NCI-H2107 treated with DMSO at 0.1 percent for 48 hours (cell line): ENCODE measurements at regions not wholly inside any gene's neighbourhood (a gene's known extent, or its start where the extent isn't known, plus 50 kb on each side); places are given as distances from the start of the nearest gene placed in this dataset.

Experiments
- DNase-seq: peaks from one replicate; lab custom pipeline; 2025; ENCODE audit not compliant: unreplicated experiment; lab: John Stamatoyannopoulos, UW

DNA sequence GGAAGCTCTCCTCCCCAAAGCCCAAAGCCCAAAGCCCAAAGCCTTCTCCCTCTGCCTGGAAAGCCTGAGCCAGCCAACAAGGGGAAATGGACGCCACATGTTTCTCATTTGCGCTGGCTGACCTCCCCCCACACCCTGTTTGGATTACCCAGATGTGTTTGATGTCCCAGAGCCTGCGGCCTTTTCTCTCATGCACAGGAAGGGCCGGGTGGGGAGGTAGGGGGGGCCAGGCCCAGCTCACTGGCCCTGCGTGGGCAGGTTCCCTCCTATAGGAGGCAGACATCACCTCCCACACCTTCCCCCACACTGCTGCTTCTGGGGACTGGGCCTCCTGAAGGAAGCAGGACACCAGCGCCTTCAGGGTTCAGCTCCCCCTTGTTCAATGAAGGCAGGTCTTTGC, 116.3 kb downstream of the NAV1 start:
- no peak for DNase-seq

DNA sequence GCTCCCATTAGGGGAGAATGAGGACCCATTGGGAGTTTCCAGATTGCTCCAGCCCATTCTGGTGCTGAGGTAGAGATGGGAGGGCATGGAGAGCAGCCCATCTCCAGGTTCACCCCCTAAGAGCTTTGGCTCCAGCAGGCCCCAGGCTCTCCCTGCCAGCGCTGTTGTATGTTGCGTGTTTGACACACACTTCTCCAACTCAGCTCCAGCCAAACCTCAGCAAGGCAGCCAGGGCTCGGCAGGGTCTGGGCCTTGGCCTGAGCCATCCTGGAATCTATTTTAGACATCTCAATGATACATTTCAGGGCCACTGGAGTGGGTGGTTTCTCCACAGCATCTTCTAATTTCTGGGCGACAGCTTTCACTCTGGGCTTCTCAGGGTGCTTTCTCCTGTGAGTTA, 117.0 kb downstream of the NAV1 start:
- no peak for DNase-seq

DNA sequence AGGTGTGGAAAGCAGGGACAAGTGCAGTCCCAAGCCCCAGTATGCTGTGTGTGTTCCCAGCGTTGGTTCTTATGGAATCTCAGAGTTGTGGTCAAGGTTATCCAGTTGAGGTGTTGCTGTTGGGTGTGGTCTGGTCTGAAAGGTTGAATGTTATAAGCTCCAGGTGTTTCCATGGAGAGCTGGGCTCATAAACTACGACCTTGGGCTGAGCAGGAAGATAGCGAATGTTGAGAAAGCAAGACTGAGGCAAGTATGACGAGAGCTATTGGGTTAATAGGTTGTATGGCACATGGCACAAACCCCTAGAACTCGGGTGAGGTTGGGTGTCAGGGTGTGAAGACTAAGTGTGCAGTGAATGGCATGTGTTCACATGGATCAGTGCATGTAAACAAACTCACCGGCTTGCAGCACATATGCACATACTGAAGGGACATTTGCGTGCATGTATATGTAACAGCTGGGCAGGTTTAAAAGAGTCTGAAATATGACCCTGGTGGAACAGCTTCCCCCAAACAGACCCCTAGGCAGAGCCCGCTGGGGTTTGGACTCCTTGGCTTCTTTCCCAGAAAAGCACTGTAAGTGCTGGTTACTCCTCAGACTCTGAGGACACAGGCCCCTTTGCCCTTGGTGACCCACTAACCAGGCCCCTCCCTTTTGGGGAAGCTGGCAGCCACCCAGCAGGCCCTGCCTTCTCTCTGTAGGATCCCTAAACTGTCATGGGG, 117.5 kb downstream of the NAV1 start:
- peak; percentile 72 for DNase-seq

DNA sequence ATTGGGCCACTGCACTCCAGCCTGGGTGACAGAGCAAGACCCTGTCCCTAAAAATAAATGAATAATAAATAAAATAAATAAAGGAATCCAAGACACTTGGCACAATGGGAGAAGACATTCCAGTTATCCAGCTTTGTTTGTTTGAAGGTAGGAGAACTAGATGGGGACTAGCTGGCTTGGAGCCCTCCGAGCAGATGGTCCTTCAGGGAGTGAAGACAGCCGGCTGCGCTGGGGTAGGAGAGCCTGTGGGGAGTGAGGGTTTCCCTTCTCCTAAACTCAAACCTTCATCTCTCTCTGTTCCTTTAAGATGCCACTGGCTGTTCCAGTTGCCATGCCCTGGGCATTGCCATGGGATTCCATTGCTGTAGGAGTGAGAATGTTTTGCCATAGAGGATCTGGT, 120.6 kb downstream of the NAV1 start:
- no peak for DNase-seq

DNA sequence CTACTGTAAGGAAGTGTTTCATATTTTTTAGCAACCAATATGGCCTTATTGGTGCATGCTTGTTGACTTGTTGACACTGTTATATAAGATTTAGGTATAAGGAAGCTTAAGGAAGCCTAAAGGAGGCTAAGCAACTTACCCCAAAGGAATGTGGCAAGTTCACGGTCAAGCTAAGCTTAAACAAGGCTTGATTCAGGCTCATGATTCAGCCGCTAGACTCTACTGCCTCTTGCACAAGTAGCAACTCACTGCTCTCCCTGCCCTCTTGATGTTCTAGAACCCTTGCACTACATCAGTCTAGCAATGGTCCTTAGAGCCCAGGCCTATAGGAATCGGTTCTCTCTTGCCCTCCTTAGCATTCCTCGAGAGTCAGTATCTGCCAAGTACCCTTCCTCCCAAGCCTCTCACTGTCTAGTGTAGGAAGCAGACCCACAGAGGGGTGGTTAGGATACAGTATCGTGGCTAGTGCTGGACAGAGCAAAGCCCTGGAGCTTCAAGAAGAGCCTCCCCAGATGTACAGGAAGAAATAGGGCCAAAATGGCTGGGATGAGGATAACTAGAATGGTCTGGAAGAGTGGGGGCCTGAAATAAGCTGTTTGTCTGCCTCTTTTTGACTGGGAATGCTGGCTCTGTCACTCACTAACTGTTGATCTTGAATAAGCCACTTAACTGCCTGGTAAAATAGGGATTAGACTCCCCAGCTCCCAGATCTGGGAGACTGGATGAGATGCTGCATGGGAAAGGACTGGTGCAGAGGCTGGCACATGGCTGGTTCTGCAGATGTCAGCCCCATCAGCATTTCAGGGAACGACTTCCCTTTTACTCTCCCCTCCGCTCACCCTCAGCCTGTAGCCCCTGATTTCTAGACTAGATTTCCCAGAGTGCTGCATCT, 122.2 kb downstream of the NAV1 start:
- DNase-seq, result no peak

DNA sequence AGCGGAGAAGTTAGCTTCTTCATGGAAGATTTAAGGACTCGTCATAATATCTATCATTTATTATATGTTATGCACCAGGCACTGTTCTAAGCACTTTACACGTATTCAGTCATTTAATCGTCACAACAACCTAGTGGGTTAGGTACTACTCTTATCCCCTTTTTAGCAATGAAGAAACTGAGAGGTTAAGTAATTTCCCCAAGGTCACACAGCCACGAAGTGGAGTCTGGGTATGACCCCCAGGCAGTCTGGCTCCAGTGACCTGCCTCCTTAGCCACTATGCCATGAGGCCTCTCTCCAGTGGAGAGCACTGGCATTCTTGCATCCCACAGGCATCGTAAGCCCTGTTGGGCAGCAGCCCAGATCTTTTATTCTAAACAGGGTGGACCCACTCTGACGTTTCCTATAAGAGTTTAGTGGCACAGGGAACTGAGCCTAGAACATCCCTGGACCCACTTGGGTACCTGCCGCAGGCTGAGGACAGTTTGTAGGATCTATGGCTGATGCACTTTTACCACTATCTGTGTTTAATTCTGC, 123.0 kb downstream of the NAV1 start:
- DNase-seq, result no peak

DNA sequence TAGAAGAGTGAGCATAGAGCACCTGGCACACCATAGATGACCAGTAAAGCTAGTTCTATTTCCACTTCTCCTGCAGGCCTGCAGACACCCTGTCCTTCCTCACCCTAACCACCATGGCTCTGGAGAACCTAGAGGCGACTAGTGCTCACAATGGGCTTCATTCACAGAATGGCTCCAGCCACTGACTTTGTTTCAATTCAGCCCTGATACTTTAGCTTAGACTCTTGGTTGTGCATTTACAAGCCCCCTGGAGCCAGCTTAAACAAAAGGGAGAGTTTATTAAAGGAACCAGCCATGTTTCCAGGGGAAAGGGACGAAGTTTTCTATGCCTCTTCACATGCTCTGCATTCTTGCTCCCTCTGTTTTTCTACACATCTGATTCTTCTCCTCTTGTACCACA, 123.7 kb downstream of the NAV1 start:
- no peak for DNase-seq

DNA sequence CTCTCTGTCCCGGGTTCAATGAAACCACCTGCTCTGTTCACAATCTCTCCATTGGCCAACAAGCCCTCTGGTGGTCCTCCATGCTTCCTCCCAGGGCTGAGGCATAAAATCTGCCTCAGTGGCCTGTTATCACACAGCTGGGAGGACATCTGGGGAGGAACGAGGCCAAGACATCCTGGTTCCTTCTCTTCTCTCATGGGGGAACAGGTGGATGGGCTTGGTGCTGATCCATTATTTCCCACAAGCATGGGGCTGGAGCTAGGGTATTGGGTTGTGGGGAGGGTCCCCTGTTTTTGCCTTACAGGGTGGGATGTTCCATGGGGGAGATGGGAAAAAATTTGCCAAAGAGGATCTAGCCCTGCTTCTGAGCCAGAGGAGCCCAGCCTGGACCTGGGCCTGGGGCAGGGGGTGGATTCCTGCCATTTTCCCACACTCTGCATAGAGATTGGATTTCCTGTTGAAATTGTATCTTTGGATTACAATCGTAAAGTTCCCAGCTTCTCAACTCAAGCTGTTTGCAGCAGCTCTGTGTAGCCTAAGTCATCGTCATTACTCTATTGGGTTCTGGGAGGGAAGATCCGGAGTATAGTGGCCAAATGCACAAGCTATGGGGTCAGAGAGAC, 124.7 kb downstream of the NAV1 start:
- no peak for DNase-seq

DNA sequence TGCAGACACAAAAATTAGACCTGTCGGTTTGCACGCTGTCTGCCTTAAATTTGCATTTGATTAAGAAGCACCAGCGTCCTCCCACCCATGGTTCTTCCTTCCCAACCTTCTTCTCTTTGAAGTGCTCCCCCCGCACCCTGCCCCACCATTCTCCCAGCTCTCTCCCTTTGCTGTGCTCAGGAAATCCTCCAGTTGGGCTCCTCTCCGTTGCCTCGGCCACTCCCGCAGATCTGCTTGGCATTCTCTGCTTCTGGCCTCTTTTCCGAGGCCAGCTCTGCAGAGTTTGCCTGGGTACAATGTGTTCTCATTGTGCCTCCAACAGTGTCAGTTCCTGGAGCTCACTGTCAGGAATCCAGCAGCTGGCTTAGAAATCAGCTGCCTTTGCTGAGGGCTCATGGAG, 126.1 kb downstream of the NAV1 start:
- no peak for DNase-seq

DNA sequence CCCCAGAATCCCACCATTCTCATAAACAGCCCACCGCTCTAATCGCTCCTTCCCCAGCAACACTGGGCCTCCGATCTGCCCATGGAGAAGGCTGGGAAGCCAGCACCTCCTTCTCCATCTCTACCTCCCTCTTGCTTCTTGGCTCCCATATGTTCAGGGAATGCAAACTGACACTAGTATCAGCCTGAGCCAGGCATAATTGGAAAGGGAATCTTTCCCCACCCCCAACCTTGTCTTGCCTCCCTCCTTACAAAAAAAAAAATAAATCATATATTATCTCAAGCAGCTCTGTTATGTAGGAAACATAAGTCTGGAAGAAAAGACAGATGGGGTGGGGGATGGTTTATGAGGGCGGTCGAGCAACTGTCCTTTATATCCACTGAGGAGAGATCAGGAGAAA, 127.2 kb downstream of the NAV1 start:
- no peak for DNase-seq

DNA sequence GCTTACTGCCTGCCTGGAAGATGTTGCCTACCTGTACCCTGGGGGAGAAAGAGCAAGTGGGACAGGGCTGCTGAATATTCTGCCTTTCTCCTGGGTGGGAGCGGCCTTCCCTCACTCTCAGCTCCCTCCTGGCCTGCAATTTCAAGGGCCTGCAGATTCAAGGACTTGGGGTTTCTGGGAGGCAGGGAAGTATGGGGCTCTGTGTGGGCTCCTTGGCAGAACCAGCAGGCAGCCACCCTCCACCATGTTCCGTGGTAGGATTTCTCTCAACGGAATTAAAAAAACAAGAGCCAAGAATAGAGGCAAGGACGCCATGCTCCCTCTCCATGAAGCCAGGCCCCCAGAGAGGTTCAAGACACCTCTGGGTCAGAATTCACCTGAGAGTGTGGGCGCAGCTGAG, 127.7 kb downstream of the NAV1 start:
- DNase-seq, result no peak

DNA sequence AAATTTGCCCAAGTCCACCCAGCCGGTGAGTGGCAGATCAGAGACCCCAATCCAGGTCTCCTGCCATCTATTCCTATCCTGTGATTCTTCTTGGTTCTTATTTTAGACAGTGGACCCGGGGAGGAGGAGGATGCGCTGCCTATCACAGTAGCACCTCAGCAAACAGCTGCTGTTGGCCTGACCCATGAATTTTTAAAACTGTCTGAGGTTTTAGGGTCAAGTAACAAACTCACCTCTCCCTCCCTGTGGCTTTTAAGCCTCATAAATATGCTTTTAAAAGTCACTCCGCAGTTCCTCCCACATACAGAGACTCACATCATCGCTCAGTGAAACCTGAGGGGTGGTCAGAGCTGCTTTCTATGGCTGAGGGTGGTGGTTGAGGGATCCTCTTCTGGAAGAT, 128.6 kb downstream of the NAV1 start:
- no peak for DNase-seq

DNA sequence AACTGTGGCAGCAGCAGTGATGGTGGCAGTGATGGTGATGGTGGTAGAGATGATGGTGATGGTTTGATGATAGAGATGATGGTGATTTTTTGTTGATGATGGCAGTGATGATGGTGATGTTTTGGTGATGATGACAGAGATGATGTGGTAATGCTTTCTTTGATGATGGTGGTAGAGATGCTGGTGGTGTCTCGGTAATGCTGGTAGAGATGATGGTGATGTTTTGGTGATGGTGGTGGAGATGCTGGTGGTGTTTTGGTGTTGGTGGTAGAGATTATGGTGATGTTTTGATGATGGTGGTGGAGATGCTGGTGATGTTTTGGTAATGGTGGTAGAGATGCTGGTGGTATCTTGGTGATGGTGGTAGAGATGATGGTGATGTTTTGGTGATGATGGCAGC, 131.6 kb downstream of the NAV1 start:
- DNase-seq, result no peak

DNA sequence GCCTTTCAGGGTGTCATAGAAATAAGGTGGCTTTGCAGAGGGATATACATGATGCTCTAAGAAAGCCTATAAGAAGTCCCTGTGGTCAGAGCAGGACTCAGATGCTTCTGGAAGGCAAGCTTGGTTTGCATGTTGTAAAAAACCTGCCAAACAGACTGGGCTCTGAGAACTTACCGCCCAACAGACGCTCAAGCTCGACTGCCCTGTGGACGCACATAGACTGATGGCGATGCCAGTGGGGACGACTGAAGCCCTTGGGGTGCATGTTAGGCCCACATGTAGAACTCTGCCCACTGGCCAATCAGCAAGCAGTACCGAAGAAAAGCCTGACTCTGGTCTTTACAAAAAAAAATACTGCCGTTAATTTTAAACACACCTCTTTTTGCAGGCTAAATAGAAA, 133.8 kb downstream of the NAV1 start:
- DNase-seq, result no peak

DNA sequence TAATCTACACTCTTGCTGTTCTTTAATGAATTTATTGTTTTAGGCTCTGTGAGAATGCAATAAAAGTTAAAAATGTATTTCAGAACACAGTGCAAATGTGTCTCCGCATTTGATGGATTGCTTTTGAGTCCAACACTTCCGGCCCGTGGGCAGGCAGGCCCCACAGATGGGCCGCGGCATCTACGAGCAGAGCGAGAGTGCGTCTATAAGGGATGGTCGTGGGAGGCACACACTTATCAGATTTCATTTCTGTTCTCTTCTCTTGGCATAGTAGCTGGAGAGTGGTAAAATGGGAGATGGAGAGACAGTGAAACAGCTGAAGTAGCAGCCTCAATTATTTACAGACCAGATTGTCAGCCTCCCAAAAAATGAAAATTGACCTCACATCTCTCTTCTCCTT, 134.2 kb downstream of the NAV1 start:
- no peak for DNase-seq

DNA sequence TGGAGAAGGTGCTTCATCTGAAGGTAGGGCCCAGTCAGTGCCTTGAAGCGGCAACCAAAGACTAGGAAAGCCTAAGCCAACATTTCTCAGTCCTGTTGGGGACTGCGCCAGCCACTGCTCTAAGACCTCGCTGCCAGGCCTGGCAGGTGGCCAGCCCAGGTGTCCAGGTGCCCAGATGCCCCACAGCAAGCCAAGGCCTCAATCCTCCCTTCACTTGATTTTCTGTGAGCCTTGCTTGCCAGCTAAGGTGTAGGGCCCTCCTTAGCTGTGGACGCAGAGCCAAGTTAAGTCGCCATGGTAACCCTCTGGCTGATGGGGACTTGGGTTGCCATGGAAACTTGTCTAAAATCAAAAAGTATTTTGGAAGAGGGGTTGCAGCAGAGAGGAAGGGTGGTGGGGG, 135.0 kb downstream of the NAV1 start:
- no peak for DNase-seq

DNA sequence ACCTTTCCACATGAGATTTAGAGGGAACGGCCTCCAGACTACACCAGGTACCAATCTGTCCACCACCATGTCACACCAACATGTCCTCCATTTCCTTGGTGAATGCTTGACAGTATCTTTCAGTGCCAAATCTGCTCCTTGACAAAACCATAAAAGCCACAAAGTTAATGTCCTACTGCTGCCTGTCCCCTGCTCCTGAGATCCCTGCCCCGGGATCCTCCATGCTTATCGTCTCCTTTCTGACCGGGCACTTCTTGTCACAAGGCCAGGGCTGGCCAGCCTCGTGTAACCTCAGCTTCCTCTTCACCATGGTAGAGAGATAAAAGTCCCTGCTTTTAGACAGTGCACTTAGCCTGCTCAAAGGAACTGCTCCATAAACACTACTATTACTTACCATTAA, 136.2 kb downstream of the NAV1 start:
- no peak for DNase-seq

DNA sequence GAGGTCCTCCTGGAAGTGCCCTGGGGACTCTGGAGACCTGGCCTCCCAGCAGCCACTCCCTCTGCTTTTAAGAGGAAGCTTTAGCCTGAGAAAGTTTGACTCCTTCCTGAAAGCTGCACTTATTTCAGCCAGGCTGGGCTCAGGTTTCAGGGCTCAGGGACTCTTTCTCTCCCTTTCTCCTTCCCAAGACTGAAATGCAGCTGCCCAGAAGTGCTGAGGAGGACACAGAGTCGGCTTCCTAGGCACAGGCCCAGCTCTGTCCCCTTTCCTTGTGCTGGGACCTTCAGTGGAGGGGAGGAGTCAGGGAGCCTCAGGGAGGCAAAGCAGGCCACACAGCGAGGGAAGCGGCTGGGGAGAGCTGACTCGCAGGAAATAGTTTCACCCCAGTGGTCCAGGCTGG, 137.3 kb downstream of the NAV1 start:
- peak; percentile 34 for DNase-seq

DNA sequence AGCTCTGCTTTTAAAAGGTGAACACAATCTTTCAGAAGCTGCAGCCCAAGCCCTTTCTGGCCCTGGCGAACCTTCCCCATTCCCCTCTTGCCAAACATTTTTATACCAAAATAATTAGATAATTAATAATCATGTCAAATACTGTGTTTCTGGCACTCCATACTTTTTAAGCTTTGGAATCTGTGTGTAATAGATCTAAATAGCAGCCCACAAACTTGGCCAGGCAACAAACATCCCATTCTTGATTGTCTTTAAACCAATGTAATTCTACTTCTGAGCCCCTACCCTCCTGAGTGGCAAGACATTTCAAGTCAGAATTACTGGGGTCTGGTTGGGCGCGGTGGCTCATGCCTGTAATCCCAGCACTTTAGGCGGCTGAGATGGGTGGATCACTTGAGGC, 137.7 kb downstream of the NAV1 start:
- DNase-seq, result no peak

DNA sequence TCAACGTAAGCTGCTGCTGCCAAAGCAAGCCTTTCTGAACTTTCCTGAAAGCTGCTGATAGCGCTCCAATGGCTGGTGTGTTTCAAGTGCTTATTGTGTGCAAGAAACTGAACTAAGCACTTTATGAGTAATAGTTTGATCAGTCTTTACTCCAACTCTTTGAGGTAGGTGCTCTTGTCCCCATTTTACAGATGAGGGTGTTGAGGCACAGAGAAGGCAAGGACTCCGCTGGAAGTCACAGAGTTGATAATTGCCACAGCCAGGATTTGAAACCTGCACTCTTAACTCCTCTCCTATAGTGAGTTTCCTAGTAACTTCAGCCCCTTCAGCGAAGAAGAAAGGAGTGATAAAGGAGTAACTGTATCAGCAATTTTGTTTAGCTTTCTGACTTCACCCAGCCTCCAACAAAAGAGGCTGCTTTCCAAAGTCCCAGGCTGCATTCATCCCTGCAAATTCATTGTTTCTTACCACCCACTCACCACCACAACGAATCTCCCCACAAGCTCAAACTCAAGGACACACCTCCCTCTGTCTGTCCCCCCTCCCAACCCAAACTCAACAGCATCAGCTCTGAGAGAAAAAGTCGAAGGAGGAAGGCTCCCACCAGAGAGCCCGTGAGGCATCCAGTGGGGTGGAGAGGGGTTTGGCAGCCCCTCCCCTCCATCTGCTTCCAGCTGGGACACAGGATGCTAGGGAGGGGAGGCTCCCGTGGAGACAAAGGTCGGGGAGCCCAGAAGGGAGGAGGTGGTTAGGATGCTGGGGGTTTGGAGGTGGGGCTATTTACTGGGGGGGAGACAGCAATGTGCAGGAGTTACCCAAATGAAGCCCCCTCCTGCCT, 139.6 kb downstream of the NAV1 start:
- peak; percentile 83 for DNase-seq

DNA sequence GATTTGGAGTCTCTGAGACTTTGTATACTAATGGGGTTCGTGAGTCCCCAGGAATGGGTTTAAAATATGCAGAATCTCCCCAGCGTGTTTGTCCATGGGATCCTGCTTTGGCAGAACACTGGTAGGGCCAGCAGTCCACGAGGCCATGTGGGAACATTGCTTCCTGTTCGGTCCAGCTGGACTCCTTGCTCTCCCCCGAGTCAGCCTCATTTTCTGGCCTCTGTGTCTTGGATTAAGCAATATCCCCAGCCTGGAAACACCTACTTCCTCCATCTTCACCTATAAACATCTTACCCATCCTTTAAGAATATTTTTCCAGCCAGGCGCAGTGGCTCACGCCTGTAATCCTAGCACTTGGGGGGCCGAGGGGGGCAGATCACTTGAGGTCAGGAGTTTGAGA, 142.4 kb downstream of the NAV1 start:
- no peak for DNase-seq
